22Rv1 (cell line): ENCODE measurements at regions not wholly inside any gene's neighbourhood (a gene's known extent, or its start where the extent isn't known, plus 50 kb on each side); places are given as distances from the start of the nearest gene placed in this dataset.

Experiments used
- H3K27ac ChIP-seq: fragments of 450-650 bp; 2 replicates; pipeline ENCODE4 v1.5.1; 2017
- ZFX ChIP-seq: fragments of 450-650 bp; IDR thresholded peaks from 2 replicates; pipeline ENCODE4 v1.6.1; 2017; ENCODE audit warnings: antibody characterized with exemption, borderline replicate concordance
- TF ChIP-seq, protein P1 (sequence below): fragments of 450-650 bp; IDR thresholded peaks from 2 replicates; pipeline ENCODE4 v1.5.1; 2017; ENCODE audit warnings: mild to moderate bottlenecking

DNA sequence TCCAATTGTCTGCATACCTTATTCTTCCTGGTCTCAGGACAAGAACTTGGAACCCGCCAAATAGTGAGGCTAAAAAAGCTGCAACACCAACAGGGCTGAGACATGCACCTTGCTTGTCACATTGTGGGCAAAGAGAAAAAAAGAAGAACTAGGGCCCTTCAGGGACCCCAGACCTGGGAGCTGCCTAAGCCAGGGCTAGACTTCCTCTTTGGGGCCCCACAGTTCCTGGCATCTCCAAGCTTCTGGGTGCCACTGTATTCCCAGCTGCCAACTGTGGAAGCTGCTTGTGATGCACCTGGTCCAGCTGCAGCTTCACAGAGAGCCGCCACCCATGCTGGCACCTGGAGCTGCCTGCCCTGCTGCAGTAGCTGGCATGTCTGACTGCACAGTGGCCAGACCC, 370.6 kb downstream of the CD83 start:
- H3K27ac ChIP-seq: no peak overlapping the region
- TF ChIP-seq, protein P1, sequence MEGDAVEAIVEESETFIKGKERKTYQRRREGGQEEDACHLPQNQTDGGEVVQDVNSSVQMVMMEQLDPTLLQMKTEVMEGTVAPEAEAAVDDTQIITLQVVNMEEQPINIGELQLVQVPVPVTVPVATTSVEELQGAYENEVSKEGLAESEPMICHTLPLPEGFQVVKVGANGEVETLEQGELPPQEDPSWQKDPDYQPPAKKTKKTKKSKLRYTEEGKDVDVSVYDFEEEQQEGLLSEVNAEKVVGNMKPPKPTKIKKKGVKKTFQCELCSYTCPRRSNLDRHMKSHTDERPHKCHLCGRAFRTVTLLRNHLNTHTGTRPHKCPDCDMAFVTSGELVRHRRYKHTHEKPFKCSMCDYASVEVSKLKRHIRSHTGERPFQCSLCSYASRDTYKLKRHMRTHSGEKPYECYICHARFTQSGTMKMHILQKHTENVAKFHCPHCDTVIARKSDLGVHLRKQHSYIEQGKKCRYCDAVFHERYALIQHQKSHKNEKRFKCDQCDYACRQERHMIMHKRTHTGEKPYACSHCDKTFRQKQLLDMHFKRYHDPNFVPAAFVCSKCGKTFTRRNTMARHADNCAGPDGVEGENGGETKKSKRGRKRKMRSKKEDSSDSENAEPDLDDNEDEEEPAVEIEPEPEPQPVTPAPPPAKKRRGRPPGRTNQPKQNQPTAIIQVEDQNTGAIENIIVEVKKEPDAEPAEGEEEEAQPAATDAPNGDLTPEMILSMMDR: no peak
- TF ChIP-seq ZFX: no peak

DNA sequence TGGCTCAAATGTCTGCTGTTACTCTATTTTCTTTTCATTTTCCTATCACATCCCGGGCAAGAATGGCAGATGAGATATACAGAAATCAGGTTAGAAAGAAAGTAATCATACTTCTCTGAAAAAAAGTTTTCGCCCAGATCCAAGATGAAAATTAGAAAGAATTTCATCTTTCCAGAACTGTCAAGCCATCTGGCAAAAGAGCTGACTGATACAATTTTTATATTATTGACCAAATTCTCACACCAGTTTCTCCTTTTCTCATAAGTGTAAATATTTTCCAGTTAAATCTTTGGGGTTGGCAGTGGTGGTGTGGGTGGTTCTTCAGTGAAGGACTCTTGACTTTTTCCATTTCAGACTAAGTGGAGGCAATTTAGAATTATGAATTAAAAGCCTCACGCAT, 371.9 kb downstream of the CD83 start:
- TF ChIP-seq, protein P1: no peak
- no peak for TF ChIP-seq ZFX
- no peak overlapping the region for H3K27ac ChIP-seq

DNA sequence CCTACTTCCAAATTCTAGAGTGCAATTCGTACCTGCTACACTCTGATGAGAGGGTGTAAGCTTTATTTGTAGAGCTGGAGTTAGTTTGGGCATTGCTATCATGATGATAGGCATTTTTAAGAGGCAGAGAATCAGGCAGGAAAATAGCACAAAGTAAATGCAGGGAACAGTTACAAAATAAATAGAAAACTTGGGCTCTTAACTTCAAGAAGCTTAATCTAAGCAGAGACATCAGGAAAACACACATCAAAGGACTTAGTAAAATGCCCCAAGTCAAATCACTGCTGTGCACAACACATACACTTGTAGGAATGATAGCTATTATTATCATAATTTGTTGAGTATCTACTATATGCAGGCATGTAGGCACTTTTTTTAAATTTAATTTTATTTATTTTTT, 381.2 kb downstream of the CD83 start:
- H3K27ac ChIP-seq: no peak overlapping the region
- no peak for TF ChIP-seq ZFX
- TF ChIP-seq, protein P1: no peak

DNA sequence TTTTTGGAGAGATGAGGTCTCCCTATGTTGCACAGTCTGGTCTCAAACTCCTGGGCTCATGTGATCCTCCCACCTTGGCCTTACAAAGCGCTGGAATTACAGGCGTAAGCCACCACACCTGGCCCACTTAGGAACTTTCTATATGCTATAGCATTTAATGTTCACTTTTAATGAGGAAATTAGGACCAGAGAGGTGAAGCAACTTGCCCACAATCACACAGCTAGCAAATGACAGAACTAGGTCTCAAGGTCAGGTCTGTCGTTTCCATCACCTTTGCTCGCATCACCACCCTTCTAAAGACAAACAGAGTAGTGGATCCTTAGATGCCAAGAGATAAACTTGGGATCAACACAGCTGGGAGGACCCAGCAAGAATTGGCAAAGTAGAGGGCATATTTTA, 381.7 kb downstream of the CD83 start:
- no peak overlapping the region for H3K27ac ChIP-seq

DNA sequence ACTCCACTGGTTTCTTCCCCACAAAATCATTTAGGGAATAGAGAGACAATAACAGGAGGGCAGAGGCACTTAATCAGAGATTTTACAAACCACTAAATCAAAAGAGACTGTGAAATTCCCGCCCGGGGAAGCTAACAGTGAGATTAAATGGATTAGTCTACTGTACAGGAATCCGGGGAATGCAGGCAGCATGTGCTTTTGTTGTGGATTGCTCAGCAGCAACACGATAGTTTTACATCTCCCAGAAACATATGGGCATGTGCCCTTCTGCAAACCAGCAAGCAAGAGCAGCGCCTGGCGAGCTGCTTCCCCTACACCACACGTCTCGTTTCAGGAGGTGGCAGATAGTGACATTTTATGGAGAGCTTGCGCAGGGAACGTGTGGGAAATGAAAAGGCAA, 382.3 kb downstream of the CD83 start:
- TF ChIP-seq ZFX: no peak
- TF ChIP-seq, protein P1: no peak
- H3K27ac ChIP-seq: no peak overlapping the region

More for the DNA sequence above, 381.7 kb downstream of the CD83 start:
- TF ChIP-seq ZFX: no peak
- TF ChIP-seq, protein P1: no peak

DNA sequence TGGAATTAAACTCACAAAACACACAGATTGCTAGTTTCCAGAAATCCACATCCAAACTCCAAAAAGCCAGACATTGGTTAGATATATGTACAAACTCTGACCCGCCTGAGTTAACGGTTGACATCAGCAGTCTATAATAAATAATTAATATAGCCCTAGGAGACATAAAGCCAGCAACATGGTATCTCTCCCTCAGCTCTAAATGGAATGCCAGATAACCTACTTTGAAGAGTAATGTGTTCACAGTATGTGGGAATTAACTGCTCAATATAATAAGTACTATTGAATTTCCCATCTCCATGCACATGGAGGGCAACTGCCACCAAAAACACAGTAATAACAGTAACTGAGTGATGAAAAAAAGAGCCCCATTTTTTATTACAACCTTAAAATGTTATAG, 383.2 kb downstream of the CD83 start:
- no peak overlapping the region for H3K27ac ChIP-seq
- TF ChIP-seq, protein P1: no peak
- TF ChIP-seq ZFX: no peak

DNA sequence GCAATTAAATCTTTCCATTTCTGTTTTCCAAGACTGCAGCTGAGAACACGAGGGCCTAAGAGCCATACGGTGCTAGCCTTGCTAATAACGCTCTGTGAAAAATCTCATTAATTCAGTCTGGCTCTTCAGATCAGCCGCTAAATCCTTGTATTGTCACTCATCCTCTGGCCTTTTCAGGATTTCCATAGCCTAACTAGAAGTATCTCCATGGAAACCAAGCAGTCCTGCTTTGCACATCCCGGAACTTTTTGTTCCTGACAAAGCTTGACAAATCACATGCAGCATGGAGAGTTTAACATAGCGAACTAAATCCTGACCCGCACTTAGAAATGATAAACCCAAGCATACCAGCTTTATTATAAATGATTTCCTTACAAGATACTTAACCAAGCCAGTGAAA, 383.7 kb downstream of the CD83 start:
- no peak for TF ChIP-seq ZFX
- TF ChIP-seq, protein P1: no peak
- no peak overlapping the region for H3K27ac ChIP-seq
